ENCODE measurements at regions not wholly inside any gene's neighbourhood (a gene's known extent, or its start where the extent isn't known, plus 50 kb on each side); places are given as distances from the start of the nearest gene placed in this dataset.

- no peak for DNase-seq (ENCODE audit: low read depth in 2 of 3, low spot score in 1 of 3)
Observed at GRCh38 chr5:56465769-56466135, 232.6 kb upstream of the ANKRD55 start.

GRCh38 chr5:56464935-56465768 lies 232.0 kb upstream of the ANKRD55 start:
- no peak for DNase-seq (ENCODE audit: low read depth in 2 of 3, low spot score in 1 of 3)

- DNase-seq (ENCODE audit: low read depth in 2 of 3, low spot score in 1 of 3) = no peak
Observed at GRCh38 chr5:56463944-56464571, 230.9 kb upstream of the ANKRD55 start.

- DNase-seq (ENCODE audit: low read depth in 2 of 3, low spot score in 1 of 3) = no peak
Observed at GRCh38 chr5:56461584-56461983, 228.5 kb upstream of the ANKRD55 start.

- no peak for DNase-seq (ENCODE audit: low read depth in 2 of 3, low spot score in 1 of 3)
Observed at GRCh38 chr5:56460681-56461191, 227.6 kb upstream of the ANKRD55 start.

GRCh38 chr5:56460195-56460546 lies 227.0 kb upstream of the ANKRD55 start:
- DNase-seq (ENCODE audit: low read depth in 2 of 3, low spot score in 1 of 3) = no peak

GRCh38 chr5:56459394-56460194 lies 226.5 kb upstream of the ANKRD55 start:
- DNase-seq (ENCODE audit: low read depth in 2 of 3, low spot score in 1 of 3) = no peak

- DNase-seq (ENCODE audit: low read depth in 2 of 3, low spot score in 1 of 3) = no peak
Observed at GRCh38 chr5:56457887-56458812, 225.0 kb upstream of the ANKRD55 start.

GRCh38 chr5:56456002-56456401 lies 222.9 kb upstream of the ANKRD55 start:
- no peak for DNase-seq (ENCODE audit: low read depth in 2 of 3, low spot score in 1 of 3)

GRCh38 chr5:56455417-56455816 lies 222.3 kb upstream of the ANKRD55 start:
- no peak for DNase-seq (ENCODE audit: low read depth in 2 of 3, low spot score in 1 of 3)

- DNase-seq (ENCODE audit: low read depth in 2 of 3, low spot score in 1 of 3) = no peak
Observed at GRCh38 chr5:56454219-56454862, 221.2 kb upstream of the ANKRD55 start.

- DNase-seq (ENCODE audit: low read depth in 2 of 3, low spot score in 1 of 3) = no peak
Observed at GRCh38 chr5:56451742-56452141, 218.6 kb upstream of the ANKRD55 start.

- no peak for DNase-seq (ENCODE audit: low read depth in 2 of 3, low spot score in 1 of 3)
Observed at GRCh38 chr5:56450766-56451165, 217.6 kb upstream of the ANKRD55 start.

- no peak for DNase-seq (ENCODE audit: low read depth in 2 of 3, low spot score in 1 of 3)
Observed at GRCh38 chr5:56449071-56449640, 216.0 kb upstream of the ANKRD55 start.

GRCh38 chr5:56447656-56448055 lies 214.5 kb upstream of the ANKRD55 start:
- no peak for DNase-seq (ENCODE audit: low read depth in 2 of 3, low spot score in 1 of 3)

GRCh38 chr5:56447232-56447631 lies 214.1 kb upstream of the ANKRD55 start:
- DNase-seq (ENCODE audit: low read depth in 2 of 3, low spot score in 1 of 3) = no peak

- DNase-seq (ENCODE audit: low read depth in 2 of 3, low spot score in 1 of 3) = no peak
Observed at GRCh38 chr5:56446728-56447127, 213.6 kb upstream of the ANKRD55 start.

- DNase-seq (ENCODE audit: low read depth in 2 of 3, low spot score in 1 of 3) = no peak
Observed at GRCh38 chr5:56443826-56444225, 210.7 kb upstream of the ANKRD55 start.

- DNase-seq (ENCODE audit: low read depth in 2 of 3, low spot score in 1 of 3) = no peak
Observed at GRCh38 chr5:56440871-56441740, 208.0 kb upstream of the ANKRD55 start.

Measured in stimulated activated CD4-positive, alpha-beta T cell treated with anti-CD3 and anti-CD28 coated beads, Interleukin-12 subunit alpha, Interleukin-12 subunit beta, amount 100 ng/mL, for 48 hours (primary cell).